Sigmoid colon (tissue), 4 donors: ENCODE measurements at regions not wholly inside any gene's neighbourhood (a gene's known extent, or its start where the extent isn't known, plus 50 kb on each side); places are given as distances from the start of the nearest gene placed in this dataset.

Experiments
- POLR2A ChIP-seq, 2 donors: fragments of 450-650 bp; IDR thresholded peaks; one replicate each; pipeline ENCODE4 v1.6.1; 2016; ENCODE audit warnings: antibody characterized with exemption in 2 of 2, mild to moderate bottlenecking in 2 of 2, moderate library complexity in 2 of 2
- POLR2AphosphoS5 ChIP-seq, 4 donors: sonication (generic); formaldehyde crosslinking; IDR thresholded peaks; one replicate each; pipeline ENCODE4 v1.6.1; 2017; ENCODE audit warnings: antibody characterized with exemption in 4 of 4
- TF ChIP-seq, protein P1 (sequence below), 4 experiments: fragments of 450-650 bp in 3 of 4; fragments of 200-600 bp in 1 of 4; IDR thresholded peaks; one replicate each; pipeline ENCODE4 v1.5.1; 2016 to 2019; ENCODE audit warnings: antibody characterized with exemption in 4 of 4, mild to moderate bottlenecking in 3 of 4, moderate library complexity in 2 of 4

DNA sequence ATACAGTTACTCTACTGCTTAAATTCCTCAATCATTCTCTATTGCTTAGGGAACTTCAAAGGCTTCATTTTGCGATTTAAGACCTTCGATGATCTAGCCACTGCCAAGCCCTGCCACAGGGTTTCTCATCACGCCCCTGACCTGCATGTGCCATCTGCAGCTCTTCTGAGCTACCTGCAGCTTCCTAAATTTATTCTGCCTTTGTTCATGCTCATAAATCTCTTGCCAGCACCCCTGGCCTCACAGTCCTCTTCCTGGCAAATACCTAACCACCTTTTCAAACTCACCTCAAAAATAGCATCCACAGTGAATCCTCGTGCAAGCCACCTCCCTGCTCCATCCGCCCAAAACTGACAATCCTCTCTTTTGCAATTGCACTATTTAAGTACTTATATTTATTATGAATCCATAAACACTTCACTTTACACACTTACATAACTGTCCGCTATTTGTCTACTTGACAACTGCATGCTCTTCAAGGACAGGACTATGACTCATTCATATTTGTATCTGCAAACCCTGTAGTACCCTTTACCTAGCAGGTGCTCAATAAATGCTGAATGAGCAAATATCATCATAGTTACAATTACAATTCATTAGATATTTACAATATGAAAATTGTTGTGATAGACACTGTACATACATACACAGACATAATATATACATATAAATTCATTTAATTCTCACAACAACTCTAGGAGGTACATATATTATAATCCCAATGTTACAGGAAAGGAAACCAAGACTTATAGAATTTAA, 280.0 kb upstream of the RASGEF1B start:
- no peak for TF ChIP-seq POLR2A (IDR thresholded peaks at IDR 0.05)
- TF ChIP-seq, protein P1, sequence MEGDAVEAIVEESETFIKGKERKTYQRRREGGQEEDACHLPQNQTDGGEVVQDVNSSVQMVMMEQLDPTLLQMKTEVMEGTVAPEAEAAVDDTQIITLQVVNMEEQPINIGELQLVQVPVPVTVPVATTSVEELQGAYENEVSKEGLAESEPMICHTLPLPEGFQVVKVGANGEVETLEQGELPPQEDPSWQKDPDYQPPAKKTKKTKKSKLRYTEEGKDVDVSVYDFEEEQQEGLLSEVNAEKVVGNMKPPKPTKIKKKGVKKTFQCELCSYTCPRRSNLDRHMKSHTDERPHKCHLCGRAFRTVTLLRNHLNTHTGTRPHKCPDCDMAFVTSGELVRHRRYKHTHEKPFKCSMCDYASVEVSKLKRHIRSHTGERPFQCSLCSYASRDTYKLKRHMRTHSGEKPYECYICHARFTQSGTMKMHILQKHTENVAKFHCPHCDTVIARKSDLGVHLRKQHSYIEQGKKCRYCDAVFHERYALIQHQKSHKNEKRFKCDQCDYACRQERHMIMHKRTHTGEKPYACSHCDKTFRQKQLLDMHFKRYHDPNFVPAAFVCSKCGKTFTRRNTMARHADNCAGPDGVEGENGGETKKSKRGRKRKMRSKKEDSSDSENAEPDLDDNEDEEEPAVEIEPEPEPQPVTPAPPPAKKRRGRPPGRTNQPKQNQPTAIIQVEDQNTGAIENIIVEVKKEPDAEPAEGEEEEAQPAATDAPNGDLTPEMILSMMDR (IDR thresholded peaks at IDR 0.05), result no peak
- no peak for TF ChIP-seq POLR2AphosphoS5 (IDR thresholded peaks at IDR 0.05)
